AG04450 (cell line): ENCODE measurements at regions not wholly inside any gene's neighbourhood (a gene's known extent, or its start where the extent isn't known, plus 50 kb on each side); places are given as distances from the start of the nearest gene placed in this dataset.

Experiments
- CTCF ChIA-PET: fragments of 300-600, 350-600 bp; formaldehyde crosslinking; extraction: SDS; loops from one replicate; lab custom pipeline; 2022; ENCODE audit warnings: antibody characterized with exemption, inconsistent platforms; lab: Charles Lee
- POLR2A ChIA-PET: fragments of 350-600 bp; formaldehyde crosslinking; extraction: SDS; loops from one replicate; lab custom pipeline; 2021; ENCODE audit warnings: antibody characterized with exemption, inconsistent platforms; lab: Yijun Ruan, JAX
- DNase-seq: peaks from one replicate; pipeline ENCODE4 v3.0.0-alpha.2; 2011; ENCODE audit warnings: low read depth, low spot score
- H3K27ac ChIP-seq: one replicate; pipeline ENCODE4 v1.5.1; 2012; ENCODE audit warnings: low read depth, low read length, control low read depth
- H3K27me3 ChIP-seq: one replicate; pipeline ENCODE4 v1.6.0; 2012; ENCODE audit warnings: low read length; ENCODE audit not compliant: control insufficient read depth, insufficient read depth
- H3K4me3 ChIP-seq: 2 replicates; pipeline ENCODE4 v1.5.1; 2011; ENCODE audit warnings: mild to moderate bottlenecking, low read depth, low read length, control low read depth
- H3K9me3 ChIP-seq: 2 replicates; pipeline ENCODE4 v1.5.1; 2012; ENCODE audit warnings: low read length; ENCODE audit not compliant: control insufficient read depth, insufficient read depth
- TF ChIP-seq, protein P1 (sequence below): IDR thresholded peaks from 2 replicates; pipeline ENCODE4 v1.5.1; 2011; ENCODE audit warnings: low read depth, low read length, control low read depth, inconsistent platforms

DNA sequence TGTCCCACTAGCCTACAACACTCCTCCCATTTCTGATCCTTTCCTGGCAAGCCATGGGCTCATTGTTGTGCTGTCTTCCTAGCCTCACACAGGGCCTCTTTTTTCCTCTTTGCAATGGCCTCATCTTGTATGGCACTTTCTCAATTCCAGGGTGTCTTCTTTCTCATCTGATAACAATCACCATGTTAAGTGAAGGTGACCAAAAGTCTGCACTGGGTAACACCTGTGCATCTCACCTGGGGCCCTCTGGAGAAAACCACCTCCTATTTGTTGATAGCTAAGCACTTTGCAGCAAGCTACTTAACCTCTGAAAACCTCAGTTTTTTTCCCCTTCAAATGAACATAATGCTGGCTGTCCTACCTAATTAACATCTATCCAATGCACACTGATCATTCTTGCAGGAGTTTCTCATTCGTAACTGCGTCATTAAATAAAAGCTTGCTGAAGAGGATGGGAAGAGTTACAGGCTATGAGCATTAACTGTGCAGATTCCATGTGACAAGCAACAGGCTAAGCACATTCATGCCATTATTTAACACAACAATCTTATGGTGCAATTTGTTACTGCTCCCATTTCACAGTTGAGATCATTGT, 60.1 kb upstream of the STK32A start:
- Histone ChIP-seq H3K27me3 (no peaks in the 10 kb centered on the region), H3K9me3 (no peaks in the 10 kb centered on the region), H3K4me3 (no peak overlapping the region), H3K27ac (no peak overlapping the region)
- ChIA-PET POLR2A (no interaction called here), CTCF (interaction anchor here (3.3 kb wide), 1 partner anchor 14 kb away, joined by 17 read pairs; no protein-coding TSS in a partner anchor)
- TF ChIP-seq, protein P1, sequence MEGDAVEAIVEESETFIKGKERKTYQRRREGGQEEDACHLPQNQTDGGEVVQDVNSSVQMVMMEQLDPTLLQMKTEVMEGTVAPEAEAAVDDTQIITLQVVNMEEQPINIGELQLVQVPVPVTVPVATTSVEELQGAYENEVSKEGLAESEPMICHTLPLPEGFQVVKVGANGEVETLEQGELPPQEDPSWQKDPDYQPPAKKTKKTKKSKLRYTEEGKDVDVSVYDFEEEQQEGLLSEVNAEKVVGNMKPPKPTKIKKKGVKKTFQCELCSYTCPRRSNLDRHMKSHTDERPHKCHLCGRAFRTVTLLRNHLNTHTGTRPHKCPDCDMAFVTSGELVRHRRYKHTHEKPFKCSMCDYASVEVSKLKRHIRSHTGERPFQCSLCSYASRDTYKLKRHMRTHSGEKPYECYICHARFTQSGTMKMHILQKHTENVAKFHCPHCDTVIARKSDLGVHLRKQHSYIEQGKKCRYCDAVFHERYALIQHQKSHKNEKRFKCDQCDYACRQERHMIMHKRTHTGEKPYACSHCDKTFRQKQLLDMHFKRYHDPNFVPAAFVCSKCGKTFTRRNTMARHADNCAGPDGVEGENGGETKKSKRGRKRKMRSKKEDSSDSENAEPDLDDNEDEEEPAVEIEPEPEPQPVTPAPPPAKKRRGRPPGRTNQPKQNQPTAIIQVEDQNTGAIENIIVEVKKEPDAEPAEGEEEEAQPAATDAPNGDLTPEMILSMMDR = no peak
- DNase-seq = no peak

DNA sequence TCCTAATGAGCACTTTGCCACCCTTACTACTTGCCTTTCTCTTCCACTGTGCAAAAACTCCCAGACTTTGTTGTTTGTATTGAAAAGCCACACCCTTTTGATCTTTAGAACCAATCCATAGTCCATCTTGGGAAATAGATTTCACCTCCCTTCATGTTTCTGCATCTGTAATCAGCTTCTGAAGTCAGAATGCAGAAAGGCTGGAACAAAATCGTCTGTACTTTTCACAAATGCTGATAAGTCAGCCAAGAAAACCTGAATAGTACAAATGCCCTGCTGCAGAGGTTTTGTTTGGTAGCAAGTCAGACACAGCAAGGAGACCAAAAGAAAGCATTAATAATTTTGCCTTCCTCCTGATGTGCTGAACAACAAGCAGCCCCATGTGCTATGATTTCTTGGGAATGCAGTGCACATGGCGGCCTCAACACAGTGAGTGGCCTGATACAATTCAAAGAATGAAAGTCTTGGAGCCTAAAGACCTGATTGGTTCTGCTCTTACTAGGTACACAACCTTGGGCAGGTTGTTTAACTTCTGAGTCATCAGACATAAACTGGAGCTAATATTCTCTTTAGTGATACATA, 59.2 kb upstream of the STK32A start:
- no peaks in the 10 kb centered on the region for H3K27me3 ChIP-seq
- H3K27ac ChIP-seq = no peak overlapping the region
- H3K9me3 ChIP-seq = no peaks in the 10 kb centered on the region
- TF ChIP-seq, protein P1 = no peak
- ChIA-PET CTCF (interaction anchor here (0.6 to 3.3 kb wide), 2 partner anchors 10 to 13 kb away, joined by 5 to 17 read pairs; no protein-coding TSS in a partner anchor), POLR2A (no interaction called here)
- no peak overlapping the region for H3K4me3 ChIP-seq
- DNase-seq = no peak

DNA sequence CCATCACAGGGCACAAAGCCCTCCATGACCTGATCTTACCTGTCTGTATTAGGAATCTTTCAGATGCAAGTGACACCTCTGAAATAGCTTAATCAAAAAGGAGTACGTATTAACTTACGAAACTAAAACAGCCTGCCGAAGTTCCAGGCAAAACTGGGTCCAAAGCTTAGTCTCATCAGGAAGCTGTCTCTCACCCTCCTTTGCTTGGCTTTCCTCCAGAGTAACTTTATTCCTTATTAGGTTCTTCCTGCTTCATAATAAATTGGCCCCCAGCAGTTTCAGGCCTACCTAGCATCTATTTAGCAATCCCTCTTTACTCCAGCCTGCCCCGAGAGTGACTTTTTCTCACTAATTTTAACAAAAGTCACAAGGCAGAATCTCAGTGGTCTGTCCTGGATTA, 58.4 kb upstream of the STK32A start:
- H3K27me3 ChIP-seq = no peaks in the 10 kb centered on the region
- POLR2A ChIA-PET = no interaction called here
- CTCF ChIA-PET = interaction anchor here (3.3 kb wide), 1 partner anchor 12 kb away, joined by 17 read pairs; no protein-coding TSS in a partner anchor
- no peak for DNase-seq
- H3K4me3 ChIP-seq = no peak overlapping the region
- TF ChIP-seq, protein P1 = no peak
- no peaks in the 10 kb centered on the region for H3K9me3 ChIP-seq
- H3K27ac ChIP-seq = no peak overlapping the region

DNA sequence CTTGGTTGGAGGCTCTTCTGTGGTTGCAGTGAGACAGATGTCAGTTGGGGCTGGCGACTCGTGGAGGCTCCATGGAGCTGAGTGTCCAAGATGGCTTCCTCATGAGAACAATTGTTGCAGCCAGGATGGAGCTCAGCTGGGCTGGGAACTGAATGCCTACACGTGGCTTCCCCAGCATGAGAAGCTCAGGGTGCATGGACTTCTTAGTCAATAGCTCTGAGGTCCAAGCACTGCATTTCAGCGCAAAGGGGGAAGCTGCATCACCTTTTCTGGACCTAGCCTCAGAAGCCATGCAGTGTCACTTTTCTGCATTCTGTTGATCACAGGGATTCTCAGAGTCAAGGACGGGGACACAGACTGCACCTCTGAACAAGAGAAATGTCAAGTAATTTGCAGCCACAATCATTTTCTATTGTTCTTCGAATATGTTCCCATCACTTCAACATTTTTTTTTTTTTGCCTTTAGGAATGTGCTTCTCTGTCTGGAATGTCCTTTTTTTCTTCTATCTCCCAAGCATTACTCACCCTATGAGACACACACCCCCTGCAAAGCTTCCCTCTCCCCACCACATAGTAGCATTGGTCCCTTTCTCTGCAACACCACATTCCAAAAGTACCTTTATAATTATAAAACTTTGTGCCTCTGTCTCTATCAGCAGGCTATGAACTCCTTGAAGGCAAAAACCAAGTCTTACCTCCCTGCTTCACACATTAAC, 57.5 kb upstream of the STK32A start:
- H3K27ac ChIP-seq = no peak overlapping the region
- H3K9me3 ChIP-seq = no peaks in the 10 kb centered on the region
- CTCF ChIA-PET = interaction anchor here (4.9 kb wide), 1 partner anchor 12 kb away, joined by 51 read pairs; no protein-coding TSS in a partner anchor
- TF ChIP-seq, protein P1 = no peak
- H3K27me3 ChIP-seq = no peaks in the 10 kb centered on the region
- H3K4me3 ChIP-seq = no peak overlapping the region
- POLR2A ChIA-PET = no interaction called here
- no peak for DNase-seq
